A549 (cell line): ENCODE measurements at regions not wholly inside any gene's neighbourhood (a gene's known extent, or its start where the extent isn't known, plus 50 kb on each side); places are given as distances from the start of the nearest gene placed in this dataset.

Source experiments
- BHLHE40 ChIP-seq: IDR thresholded peaks from 2 replicates; pipeline ENCODE4 v1.6.1; 2012; ENCODE audit warnings: low read depth, low read length, inconsistent platforms
- CBX8 ChIP-seq: fragments of 200-600 bp; sonication (generic); IDR thresholded peaks from 2 replicates; pipeline ENCODE4 v1.6.1; 2016
- CTCF ChIP-seq: fragments of >200 bp; sonication (Bioruptor Twin); formaldehyde crosslinking; IDR thresholded peaks from 3 replicates; pipeline ENCODE4 v1.5.1; 2016
- EHMT2 ChIP-seq: fragments of 200-600 bp; sonication (generic); IDR thresholded peaks from 2 replicates; pipeline ENCODE4 v1.6.1; 2016; ENCODE audit warnings: antibody characterized with exemption, low read depth, mild to moderate bottlenecking, moderate library complexity
- EP300 ChIP-seq, 2 experiments: fragments of >200 bp; sonication (Bioruptor Twin); formaldehyde crosslinking; IDR thresholded peaks; 2 replicates in 1 of 2; 3 replicates in 1 of 2; pipeline ENCODE4 v1.6.1; 2016 to 2017
- FOXS1 ChIP-seq: fragments of 250-450 bp; sonication (Bioruptor Pico); IDR thresholded peaks from 2 replicates; pipeline ENCODE4 v1.5.0; 2020; ENCODE audit warnings: mild to moderate bottlenecking, moderate library complexity
- KDM5A ChIP-seq: fragments of 200-600 bp; sonication (generic); IDR thresholded peaks from 2 replicates; pipeline ENCODE4 v1.6.1; 2016; ENCODE audit warnings: antibody characterized with exemption, mild to moderate bottlenecking
- MAFK ChIP-seq: fragments of 450-650 bp; IDR thresholded peaks from 2 replicates; pipeline ENCODE4 v1.6.1; 2014; ENCODE audit not compliant: partially characterized antibody
- NFE2L2 ChIP-seq: fragments of 150-350 bp; conservative IDR thresholded peaks from 2 replicates; pipeline ENCODE4 v1.6.1; 2014; ENCODE audit warnings: low read length
- NR3C1 ChIP-seq: fragments of >200 bp; sonication (Bioruptor Twin); formaldehyde crosslinking; IDR thresholded peaks from 3 replicates; pipeline ENCODE4 v1.6.1; 2017
- POLR2A ChIP-seq: IDR thresholded peaks from 2 replicates; pipeline ENCODE4 v1.6.1; 2012; ENCODE audit warnings: mild to moderate bottlenecking, low read length
- RNF2 ChIP-seq: fragments of 200-600 bp; sonication (generic); IDR thresholded peaks from 2 replicates; pipeline ENCODE4 v1.6.1; 2016; ENCODE audit warnings: low read depth, mild to moderate bottlenecking, antibody characterized with exemption, moderate library complexity, borderline replicate concordance
- TF ChIP-seq, protein P1 (sequence below): fragments of >200 bp; sonication (Bioruptor Twin); formaldehyde crosslinking; IDR thresholded peaks from 3 replicates; pipeline ENCODE4 v1.6.1; 2016

- TF ChIP-seq, protein P1, sequence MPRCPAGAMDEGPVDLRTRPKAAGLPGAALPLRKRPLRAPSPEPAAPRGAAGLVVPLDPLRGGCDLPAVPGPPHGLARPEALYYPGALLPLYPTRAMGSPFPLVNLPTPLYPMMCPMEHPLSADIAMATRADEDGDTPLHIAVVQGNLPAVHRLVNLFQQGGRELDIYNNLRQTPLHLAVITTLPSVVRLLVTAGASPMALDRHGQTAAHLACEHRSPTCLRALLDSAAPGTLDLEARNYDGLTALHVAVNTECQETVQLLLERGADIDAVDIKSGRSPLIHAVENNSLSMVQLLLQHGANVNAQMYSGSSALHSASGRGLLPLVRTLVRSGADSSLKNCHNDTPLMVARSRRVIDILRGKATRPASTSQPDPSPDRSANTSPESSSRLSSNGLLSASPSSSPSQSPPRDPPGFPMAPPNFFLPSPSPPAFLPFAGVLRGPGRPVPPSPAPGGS: no peak
- no peak for TF ChIP-seq POLR2A
- TF ChIP-seq CBX8: no peak
- no peak for TF ChIP-seq EP300 (IDR thresholded peaks at IDR 0.05)
- no peak for TF ChIP-seq KDM5A
- no peak for TF ChIP-seq CTCF
- TF ChIP-seq RNF2: no peak
- no peak for TF ChIP-seq BHLHE40
- no peak for TF ChIP-seq MAFK
- no peak for TF ChIP-seq EHMT2
- no peak for TF ChIP-seq FOXS1
- no peak for TF ChIP-seq NFE2L2
- TF ChIP-seq NR3C1: no peak
Measured at GRCh38 chr22:49517667-49518185, 309.9 kb downstream of the BRD1 start.
